Astrocyte (in vitro differentiated cells and primary cell): ENCODE measurements at regions not wholly inside any gene's neighbourhood (a gene's known extent, or its start where the extent isn't known, plus 50 kb on each side); places are given as distances from the start of the nearest gene placed in this dataset.

Source experiments
- DNase-seq: peaks from one replicate; pipeline ENCODE4 v3.0.0-alpha.2; 2010; ENCODE audit warnings: low read depth
- FAIRE-seq: peaks from 2 replicates; lab custom pipeline; 2011; peaks lifted over from hg19 to GRCh38; lab: Jason Lieb, UNC
- H2AFZ ChIP-seq: 2 replicates; pipeline ENCODE4 v1.6.0; 2012; ENCODE audit warnings: low read depth, low read length, inconsistent platforms
- H3K27ac ChIP-seq: 2 replicates; pipeline ENCODE4 v1.5.1; 2011; ENCODE audit warnings: low read depth, low read length, inconsistent platforms
- H3K27me3 ChIP-seq: 2 replicates; pipeline ENCODE4 v1.6.0; 2011; ENCODE audit warnings: low read length, inconsistent platforms; ENCODE audit not compliant: insufficient read depth
- H3K36me3 ChIP-seq: 2 replicates; pipeline ENCODE4 v1.5.1; 2011; ENCODE audit warnings: low read length, inconsistent platforms; ENCODE audit not compliant: insufficient read depth
- H3K4me1 ChIP-seq: 2 replicates; pipeline ENCODE4 v1.5.1; 2011; ENCODE audit warnings: low read length, inconsistent platforms; ENCODE audit not compliant: insufficient read depth
- H3K4me2 ChIP-seq: 2 replicates; pipeline ENCODE4 v1.6.0; 2012; ENCODE audit warnings: low read length, inconsistent platforms
- H3K4me3 ChIP-seq: 2 replicates; pipeline ENCODE4 v1.5.1; 2011; ENCODE audit warnings: low read depth, mild to moderate bottlenecking, low read length, inconsistent platforms; ENCODE audit not compliant: insufficient read depth
- H3K79me2 ChIP-seq: 2 replicates; pipeline ENCODE4 v1.6.0; 2012; ENCODE audit warnings: mild to moderate bottlenecking, low read length, inconsistent platforms; ENCODE audit not compliant: insufficient read depth
- H3K9ac ChIP-seq: 2 replicates; pipeline ENCODE4 v1.6.0; 2012; ENCODE audit warnings: mild to moderate bottlenecking, low read length, inconsistent platforms
- H3K9me3 ChIP-seq: 2 replicates; pipeline ENCODE4 v1.5.1; 2012; ENCODE audit warnings: low read depth, mild to moderate bottlenecking, low read length, inconsistent platforms; ENCODE audit not compliant: insufficient read depth
- H4K20me1 ChIP-seq: 2 replicates; pipeline ENCODE4 v1.6.0; 2012; ENCODE audit warnings: low read length, inconsistent platforms; ENCODE audit not compliant: insufficient read depth
- H3K27ac Mint-ChIP-seq: one replicate; pipeline ENCODE4 v1.8.0; 2021; ENCODE audit warnings: mild to moderate bottlenecking, mixed read lengths; ENCODE audit not compliant: unreplicated experiment
- H3K27me3 Mint-ChIP-seq: one replicate; pipeline ENCODE4 v1.8.0; 2021; ENCODE audit warnings: low read depth, mixed read lengths; ENCODE audit not compliant: unreplicated experiment
- H3K36me3 Mint-ChIP-seq: one replicate; pipeline ENCODE4 v1.8.0; 2021; ENCODE audit warnings: low read depth, mixed read lengths; ENCODE audit not compliant: unreplicated experiment
- H3K4me1 Mint-ChIP-seq: one replicate; pipeline ENCODE4 v1.8.0; 2021; ENCODE audit warnings: low read depth, mixed read lengths; ENCODE audit not compliant: unreplicated experiment
- H3K4me3 Mint-ChIP-seq: one replicate; pipeline ENCODE4 v1.8.0; 2021; ENCODE audit warnings: mild to moderate bottlenecking, moderate library complexity, mixed read lengths; ENCODE audit not compliant: unreplicated experiment
- H3K9me3 Mint-ChIP-seq: one replicate; pipeline ENCODE4 v1.8.0; 2021; ENCODE audit warnings: mild to moderate bottlenecking, mixed read lengths; ENCODE audit not compliant: unreplicated experiment
- EZH2 ChIP-seq: IDR thresholded peaks from 2 replicates; pipeline ENCODE4 v1.6.1; 2012; ENCODE audit warnings: mild to moderate bottlenecking, low read length, inconsistent platforms; ENCODE audit not compliant: insufficient read depth
- TF ChIP-seq, protein P1 (sequence below): IDR thresholded peaks from 2 replicates; pipeline ENCODE4 v1.5.1; 2011; ENCODE audit warnings: low read depth, mild to moderate bottlenecking, inconsistent platforms, low read length, moderate library complexity; ENCODE audit not compliant: insufficient read depth

DNA sequence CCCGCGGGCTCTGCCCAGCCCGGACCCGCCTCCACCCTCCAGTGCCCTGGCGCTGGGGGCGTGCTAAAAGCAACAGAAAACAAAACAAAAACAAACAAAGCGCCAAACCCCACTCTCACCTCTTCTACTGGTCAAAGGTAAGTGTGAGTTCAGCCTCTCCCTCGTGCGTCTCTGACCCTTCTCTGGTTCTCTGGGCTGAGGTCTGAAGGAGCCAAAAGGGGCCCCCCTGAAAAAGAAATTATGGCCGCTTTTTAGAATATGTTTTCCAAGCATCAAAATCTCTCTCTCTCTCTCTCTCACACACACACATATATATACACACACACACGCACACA is 133.5 kb upstream of the DPYD start:
- no peaks in the 10 kb centered on the region for H3K36me3 Mint-ChIP-seq
- no peaks in the 10 kb centered on the region for H3K36me3 ChIP-seq
- H3K4me3 ChIP-seq, result peak overlapping the region; percentile 59
- peak overlapping the region; percentile 88 for H3K9ac ChIP-seq
- H3K9me3 ChIP-seq, result no peaks in the 10 kb centered on the region
- peak overlapping the region; percentile 89 for H3K27ac ChIP-seq
- no peak for FAIRE-seq
- DNase-seq, result no peak
- peaks cover 7% of the 10 kb centered on the region for H3K27me3 Mint-ChIP-seq
- H3K4me1 Mint-ChIP-seq, result peaks cover 27% of the 10 kb centered on the region
- H3K4me1 ChIP-seq, result peaks cover 30% of the 10 kb centered on the region
- peaks cover 1% of the 10 kb centered on the region for H3K9me3 Mint-ChIP-seq
- peak overlapping the region; percentile 82 for H3K4me3 Mint-ChIP-seq
- H4K20me1 ChIP-seq, result no peaks in the 10 kb centered on the region
- H3K79me2 ChIP-seq, result no peaks in the 10 kb centered on the region
- no peaks in the 10 kb centered on the region for H3K27me3 ChIP-seq
- peak overlapping the region; percentile 58 for H3K27ac Mint-ChIP-seq
- peak overlapping the region; percentile 90 for H3K4me2 ChIP-seq
- TF ChIP-seq EZH2, result no peak
- TF ChIP-seq, protein P1, sequence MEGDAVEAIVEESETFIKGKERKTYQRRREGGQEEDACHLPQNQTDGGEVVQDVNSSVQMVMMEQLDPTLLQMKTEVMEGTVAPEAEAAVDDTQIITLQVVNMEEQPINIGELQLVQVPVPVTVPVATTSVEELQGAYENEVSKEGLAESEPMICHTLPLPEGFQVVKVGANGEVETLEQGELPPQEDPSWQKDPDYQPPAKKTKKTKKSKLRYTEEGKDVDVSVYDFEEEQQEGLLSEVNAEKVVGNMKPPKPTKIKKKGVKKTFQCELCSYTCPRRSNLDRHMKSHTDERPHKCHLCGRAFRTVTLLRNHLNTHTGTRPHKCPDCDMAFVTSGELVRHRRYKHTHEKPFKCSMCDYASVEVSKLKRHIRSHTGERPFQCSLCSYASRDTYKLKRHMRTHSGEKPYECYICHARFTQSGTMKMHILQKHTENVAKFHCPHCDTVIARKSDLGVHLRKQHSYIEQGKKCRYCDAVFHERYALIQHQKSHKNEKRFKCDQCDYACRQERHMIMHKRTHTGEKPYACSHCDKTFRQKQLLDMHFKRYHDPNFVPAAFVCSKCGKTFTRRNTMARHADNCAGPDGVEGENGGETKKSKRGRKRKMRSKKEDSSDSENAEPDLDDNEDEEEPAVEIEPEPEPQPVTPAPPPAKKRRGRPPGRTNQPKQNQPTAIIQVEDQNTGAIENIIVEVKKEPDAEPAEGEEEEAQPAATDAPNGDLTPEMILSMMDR, result no peak
- H2AFZ ChIP-seq, result peak overlapping the region; percentile 69

DNA sequence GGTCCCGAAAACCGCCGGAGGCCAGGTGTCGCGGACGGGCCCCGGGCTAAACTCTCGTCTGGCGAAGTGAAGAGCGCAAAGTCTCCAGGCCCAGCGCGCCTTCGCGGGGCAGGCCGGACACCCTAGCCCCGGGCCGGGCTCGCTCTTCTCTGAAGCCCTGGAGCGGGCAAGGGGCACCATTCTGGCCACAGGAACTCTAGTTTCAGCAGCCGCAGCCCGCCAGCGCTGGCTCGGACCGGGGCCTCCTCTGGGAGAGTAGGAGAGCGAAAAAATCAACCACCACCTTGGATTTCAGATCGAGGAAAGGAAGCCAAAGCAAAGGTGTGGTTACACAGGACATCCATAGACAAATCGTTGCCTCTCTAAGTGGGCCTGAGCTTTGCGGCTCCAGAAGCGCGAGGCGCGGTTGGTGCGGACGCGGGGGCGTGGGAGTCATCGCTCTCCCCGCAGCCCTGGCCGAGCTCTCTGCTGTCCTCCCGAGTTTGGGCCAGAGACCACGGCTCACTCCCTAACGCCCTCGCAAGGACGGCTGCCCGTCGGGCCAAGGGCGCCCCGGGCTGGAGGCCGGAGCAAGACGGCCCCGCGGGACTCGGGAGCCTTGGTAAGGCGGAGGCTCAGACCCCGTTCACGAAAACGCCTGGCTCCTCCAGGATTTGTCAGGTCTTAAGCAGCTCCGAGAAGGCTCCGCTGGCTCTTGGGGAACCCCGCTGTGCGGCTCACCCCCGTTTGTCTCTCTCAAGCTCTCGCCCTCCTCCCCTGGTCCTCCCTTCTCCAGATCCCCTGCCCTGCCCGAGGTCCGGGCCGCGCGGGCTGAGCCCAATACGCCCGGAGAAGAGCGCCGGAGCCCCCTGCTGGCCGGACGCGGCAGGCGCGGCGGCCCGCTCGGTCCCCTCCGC is 132.9 kb upstream of the DPYD start:
- peaks cover 24% of the 10 kb centered on the region for H3K4me1 Mint-ChIP-seq
- peak overlapping the region; percentile 89 for H3K27ac ChIP-seq
- H3K36me3 Mint-ChIP-seq, result no peaks in the 10 kb centered on the region
- no peaks in the 10 kb centered on the region for H4K20me1 ChIP-seq
- H3K9me3 ChIP-seq, result no peaks in the 10 kb centered on the region
- TF ChIP-seq, protein P1, result peak; percentile 54
- no peak for TF ChIP-seq EZH2
- H3K9ac ChIP-seq, result peak overlapping the region; percentile 88
- H3K27me3 ChIP-seq, result no peaks in the 10 kb centered on the region
- FAIRE-seq, result no peak
- no peaks in the 10 kb centered on the region for H3K79me2 ChIP-seq
- peak overlapping the region; percentile 90 for H3K4me2 ChIP-seq
- peak overlapping the region; percentile 85 for H2AFZ ChIP-seq
- DNase-seq, result peak; percentile 71
- H3K27ac Mint-ChIP-seq, result peak overlapping the region; percentile 92
- peak overlapping the region; percentile 59 for H3K4me3 ChIP-seq
- H3K9me3 Mint-ChIP-seq, result peaks cover 2% of the 10 kb centered on the region
- H3K27me3 Mint-ChIP-seq, result peaks cover 13% of the 10 kb centered on the region
- H3K4me3 Mint-ChIP-seq, result peak overlapping the region; percentile 87
- H3K36me3 ChIP-seq, result no peaks in the 10 kb centered on the region
- peaks cover 35% of the 10 kb centered on the region for H3K4me1 ChIP-seq
